ENCODE measurements at regions not wholly inside any gene's neighbourhood (a gene's known extent, or its start where the extent isn't known, plus 50 kb on each side); places are given as distances from the start of the nearest gene placed in this dataset.
A peak's percentile ranks its signal among the peaks of the same experiment; 100 is the strongest.

DNA sequence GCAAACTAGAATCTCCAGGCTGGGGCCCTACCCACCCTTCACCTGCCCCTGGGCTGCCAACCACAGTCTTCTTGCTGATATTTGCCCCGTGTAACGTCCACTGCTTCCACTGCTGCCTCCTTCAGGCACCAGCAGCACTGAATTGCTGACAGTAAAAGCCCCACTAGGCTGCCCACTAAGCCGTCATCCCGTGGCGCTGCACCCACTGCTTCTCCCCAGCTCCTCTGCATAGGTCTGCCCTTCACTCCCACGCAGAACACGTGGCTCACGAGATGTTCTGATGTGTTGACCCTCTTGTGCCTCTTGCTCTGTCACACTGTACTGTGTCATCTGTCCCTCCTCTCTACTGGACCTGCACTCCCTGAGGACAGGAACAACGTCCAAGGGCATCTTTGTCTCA, 86.3 kb upstream of the HIVEP1 start:
- DNase-seq: no peak

DNA sequence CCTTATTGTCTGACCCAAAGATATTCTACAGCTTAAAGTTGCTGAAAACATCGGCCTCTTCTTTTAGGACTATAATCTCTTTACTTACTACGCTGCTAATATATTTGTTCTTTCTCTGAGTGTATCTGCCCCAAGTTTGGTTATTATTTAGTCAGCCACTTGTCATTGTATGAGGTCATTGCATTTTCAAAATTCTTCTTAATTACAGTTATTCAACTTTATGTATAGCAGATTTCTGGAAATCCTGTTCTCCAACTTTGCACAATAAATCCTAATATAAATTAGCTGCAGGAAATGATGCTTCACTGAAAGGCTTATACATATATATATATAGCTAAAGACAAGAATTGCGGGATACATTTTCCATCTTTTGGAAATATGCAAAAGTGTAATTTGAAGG, 88.5 kb upstream of the HIVEP1 start:
- DNase-seq: no peak

DNA sequence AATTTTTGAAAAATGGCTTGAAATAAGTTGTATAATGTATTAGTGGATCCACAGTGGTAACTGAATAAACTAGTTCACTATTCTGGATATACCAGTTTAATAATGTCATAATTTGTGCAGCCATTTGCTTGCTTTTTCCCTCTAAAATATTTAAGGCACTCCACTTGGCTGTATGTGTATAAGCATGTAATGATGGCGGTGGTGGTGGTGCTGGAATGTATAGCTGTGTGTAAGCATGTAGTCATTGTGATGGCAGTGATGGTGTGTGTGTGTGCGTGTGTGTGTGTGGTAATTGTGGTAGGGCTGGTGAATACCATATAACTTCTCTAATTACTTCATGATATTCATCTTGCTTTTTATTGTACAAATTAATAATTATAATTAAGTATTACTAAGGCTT, 89.2 kb upstream of the HIVEP1 start:
- DNase-seq: no peak

DNA sequence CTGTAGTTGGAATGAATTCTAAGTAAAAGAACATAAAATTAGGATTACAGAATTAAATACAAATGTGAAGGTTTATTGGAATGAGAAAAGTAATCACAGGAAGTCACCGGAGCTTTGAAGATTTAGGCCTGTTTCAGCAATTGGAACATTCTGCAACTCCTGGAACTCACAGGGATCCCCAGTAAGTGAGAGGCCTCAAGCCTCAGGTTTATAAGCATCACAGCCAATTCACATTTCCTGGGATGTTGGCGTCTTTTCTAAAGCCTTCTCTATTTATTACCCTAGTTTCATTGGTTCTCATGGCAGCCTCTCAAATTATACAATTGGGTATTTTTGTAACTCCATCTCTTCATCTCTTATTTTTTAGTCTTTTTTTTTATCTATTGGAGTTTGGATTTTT, 90.4 kb upstream of the HIVEP1 start:
- DNase-seq: no peak

DNA sequence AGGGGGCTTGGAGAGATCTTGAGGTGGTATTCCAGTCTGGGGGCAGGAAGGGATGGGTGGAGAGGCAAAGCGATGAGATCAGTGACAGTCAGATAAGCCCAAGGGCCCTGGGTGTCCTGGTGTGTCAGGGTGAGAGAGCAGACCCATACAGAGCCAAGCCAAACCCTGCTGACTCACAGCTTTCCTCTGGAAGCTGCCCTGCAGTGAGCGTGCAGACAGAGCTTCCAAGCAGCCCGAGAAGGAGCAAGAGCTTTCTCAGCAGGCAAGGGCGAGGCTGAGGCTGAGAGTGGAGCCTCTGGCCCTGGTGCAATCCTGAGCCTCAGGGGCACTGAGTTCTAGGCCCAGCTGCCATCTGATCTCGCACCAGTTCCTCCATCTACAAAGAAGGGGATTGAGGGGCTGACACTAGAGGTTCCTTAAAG, 91.1 kb upstream of the HIVEP1 start:
- peak; percentile 66 for DNase-seq

DNA sequence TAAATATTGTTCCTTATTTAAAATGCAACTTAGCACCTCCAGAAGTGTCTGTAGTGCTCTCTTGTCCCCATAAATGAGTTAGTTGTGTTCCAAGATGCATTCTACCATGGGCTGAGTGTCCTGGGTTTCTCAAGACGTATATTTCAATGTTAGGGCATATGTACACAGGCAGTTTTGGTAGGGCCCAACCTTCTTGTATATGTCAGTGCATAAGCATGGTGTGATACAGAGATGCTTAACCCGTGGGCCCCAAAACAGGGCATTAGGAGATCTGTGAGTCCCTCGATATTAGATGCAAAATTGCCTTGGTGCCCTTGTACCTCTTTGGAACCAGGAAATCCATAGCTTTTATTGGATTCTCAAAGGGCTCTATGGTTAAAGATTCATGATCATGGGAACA, 91.5 kb upstream of the HIVEP1 start:
- DNase-seq: no peak

DNA sequence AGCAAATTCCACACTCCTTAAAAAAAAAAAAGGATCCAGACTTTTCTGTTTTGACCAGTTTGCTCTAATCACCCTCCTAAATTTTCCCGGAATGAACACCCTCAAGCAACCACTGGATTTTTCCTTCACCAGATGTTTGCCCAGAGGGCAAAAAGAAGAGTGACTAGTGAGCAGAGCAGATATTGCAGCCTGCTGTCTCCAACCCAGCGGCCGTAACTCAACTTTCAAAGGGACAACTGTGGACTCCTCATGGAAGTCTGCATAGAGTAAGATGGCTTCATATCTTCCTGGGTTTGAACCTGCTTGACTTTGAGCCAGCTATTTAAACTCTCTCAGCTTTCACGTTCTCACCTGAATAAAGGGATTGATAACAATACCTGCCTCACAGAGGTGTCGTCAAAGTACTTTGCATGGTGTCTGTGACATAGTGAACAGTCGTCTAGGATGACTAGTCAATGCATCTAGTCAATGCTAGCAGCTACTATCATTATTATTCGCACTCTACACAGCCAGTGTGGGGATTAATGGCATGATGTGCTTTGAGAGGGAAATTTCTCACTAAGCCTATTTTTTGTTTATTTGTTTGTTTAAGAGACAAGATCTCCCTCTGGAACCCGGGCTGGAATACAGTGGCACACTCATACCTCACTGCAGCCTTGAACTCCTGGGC, 92.2 kb upstream of the HIVEP1 start:
- DNase-seq: no peak

DNA sequence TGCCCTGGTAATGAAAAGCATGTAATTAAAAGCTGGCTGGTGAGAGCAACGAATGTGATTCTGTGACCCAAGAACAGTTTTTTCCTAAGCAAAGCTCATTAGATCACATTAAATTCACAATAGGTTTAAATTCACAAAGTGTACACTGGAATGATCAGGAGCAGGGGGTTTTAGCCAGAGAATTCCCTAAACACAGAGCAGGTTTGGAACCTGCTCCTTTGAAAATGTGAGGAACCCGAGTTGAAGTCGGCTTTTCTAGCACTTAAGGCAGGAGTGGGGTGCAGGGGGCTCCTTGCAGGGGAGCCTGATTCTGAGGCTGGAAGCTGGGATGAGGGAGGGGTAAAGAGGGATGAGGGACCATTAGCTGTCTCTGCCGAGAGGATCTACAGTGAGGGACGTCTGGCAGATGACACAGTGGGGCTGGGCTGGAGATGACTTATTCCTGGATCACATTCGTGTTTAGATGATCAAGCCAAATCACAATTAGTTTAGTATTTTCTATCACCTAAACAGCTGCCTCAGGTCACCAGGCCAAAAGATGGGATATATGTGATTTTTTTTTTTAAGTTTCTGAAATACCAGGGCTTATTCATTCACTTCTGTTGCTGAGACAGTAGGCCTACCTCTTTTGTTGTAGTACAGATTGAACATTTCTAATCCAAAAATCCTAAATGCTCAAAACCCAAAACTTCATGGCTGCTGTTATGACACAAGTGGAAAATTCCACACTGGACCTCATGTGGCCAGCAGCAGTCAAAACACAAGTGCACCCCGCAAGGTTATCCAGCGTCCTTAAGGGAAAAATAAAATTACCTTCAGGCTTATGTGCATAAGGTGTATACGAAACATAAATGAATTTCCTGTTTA, 93.1 kb upstream of the HIVEP1 start:
- no peak for DNase-seq

DNA sequence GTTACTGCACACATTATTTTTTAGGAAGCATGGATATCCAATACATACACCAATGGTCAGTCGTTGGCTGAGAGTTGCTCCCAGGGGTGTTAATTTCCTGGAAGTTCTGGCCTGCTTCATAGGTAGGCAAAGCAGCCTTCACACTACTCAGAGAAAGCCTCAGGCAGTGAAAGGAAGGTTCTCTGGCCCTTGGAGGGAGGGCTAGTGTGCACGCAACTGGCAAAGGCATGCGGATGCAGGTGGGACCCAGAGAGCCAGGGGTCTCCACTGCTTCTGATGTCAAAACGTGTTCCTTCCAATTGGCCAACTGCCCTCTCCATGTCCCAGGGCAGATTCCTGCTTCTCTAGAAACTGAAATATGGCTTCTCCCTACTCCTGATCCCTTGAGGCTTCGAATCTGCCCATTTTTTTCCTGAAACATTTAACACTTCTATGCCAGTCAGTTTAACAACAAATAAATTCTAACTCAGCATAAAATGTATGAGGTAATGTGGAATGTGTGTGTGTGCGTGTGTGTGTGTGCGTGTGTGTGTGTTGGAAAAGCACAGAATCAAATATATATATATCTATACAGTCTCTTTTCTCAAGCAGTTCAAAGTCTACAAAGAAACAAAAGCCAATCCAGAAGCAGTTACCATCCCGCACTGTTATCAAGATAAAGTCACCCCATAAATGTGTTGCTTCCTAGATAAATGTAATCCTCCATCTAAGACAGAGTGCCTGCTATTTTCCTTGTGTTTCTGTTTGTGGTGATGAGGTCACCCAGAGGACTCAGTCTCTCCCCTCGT, 94.0 kb upstream of the HIVEP1 start:
- peak; percentile 63 for DNase-seq

DNA sequence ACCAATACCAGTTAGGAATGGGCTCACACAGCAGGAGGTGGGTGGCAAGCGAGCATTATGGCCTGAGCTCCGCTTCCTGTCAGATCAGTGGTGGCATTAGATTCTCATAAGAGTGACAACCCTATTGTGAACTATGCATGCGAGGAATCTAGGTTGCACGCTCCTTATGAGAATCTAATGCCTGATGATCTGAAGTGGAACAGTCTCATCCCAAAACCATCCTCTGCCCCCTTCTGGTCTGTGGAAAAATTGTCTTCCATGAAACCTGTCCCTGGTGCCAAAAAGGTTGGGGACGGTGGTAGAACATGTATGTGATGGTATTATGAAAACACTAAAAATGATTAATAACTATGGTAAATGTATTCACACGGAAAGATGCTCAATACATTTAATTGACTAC, 99.7 kb upstream of the HIVEP1 start:
- no peak for DNase-seq

DNA sequence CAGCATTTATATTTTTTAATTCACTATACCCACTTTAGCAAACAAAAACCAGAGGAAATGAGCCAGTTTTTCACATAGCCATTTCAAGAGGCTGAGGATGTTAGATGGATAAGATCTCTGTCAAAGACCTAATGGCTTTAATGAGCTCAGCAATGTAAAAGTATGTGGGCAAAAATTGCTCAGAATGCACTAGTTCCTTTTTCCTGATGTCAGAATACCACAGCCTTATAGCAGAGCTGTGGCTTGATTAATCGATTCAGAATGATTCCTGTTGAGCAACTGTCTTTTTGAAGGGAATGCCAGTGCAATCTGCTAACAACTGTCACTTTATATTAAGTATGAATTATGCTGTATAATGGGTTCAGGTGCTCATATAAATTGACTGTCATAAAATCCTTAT, 100.6 kb upstream of the HIVEP1 start:
- DNase-seq: no peak

DNA sequence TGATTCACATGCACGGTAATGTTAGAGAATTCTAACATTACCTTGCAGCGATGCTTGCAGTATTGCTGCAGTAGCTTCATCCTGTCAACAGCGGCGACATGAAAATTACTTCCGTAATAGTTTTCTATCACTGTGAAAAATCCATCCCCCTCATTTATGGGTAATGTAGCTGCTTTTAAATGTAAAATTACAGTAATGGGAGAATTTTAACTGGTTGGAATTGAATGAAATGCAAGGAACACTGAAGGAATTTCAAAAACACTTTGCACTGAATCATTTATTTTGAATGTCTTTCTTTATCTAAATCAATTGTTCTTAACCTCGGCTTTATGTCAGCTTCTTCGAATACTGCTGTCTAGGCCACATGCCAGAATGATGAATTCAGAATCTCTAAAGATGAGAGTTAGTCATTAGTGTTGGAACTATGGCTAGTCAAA, 102.4 kb upstream of the HIVEP1 start:
- no peak for DNase-seq

DNA sequence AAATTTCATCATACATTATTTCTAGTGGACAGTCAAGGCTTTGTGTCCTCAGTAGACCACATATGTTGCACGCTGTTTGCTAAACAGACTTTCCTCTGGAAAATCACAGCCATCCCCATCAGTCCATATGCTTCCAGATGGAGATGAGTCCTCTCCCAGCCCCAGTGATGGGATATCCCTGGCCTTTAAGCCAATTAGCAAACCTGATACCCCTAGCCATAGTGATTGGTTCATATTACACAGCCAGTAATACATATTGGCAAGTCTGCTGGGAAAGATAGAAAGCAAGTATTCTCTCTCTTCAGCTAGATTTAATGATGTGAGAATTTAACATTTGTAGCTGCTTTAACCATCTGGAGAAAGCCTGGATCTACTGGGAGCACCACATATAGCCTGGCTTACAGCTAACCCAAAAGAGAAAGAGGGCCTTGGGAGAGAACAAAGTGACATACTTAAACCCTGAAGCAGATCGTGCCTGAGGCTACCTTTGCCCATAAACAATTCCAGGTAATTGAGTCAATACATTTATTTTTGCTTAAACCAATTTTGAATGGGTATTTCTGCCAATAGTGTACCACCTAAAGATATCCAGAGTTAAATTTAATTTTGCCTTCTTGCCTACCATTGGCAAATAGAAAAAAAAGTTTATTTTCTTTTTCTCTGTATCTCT, 103.5 kb upstream of the HIVEP1 start:
- no peak for DNase-seq

DNA sequence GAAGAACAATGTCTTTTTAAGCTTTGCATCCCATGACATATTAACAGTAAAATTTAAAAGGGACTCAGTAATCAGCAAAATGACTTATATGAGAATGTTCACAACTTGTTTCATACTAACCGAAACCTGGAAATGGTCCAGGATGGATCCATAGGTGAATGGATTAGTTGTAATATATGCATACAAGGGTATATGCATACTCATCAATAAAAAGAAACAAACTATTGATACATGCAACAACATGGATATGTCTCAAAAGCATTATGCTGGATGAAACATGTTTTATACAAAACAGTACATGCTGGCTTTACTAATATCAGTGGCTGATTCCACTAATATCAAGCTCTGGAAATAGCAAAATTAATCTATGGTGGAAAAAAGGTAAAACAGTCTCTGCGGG, 108.5 kb upstream of the HIVEP1 start:
- DNase-seq: no peak

DNA sequence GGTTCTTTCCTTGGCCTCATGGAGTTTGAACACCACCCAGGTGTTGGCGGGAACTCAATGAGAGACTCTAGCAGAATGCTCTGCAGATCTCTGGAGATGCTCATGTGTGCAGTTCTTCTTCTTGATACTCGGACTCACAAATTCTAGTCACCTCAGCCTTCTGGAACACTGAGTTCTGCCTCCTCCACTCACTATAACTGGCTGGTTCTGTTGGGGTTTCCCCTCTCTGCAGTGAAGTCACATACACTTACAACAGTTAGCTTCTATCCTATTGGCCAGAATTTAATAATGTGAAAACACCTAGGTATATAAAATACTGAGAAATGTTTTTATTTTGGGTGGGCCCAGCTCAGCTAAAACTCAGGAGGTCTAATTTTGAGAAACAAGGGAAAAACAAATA, 109.6 kb upstream of the HIVEP1 start:
- DNase-seq: no peak

DNA sequence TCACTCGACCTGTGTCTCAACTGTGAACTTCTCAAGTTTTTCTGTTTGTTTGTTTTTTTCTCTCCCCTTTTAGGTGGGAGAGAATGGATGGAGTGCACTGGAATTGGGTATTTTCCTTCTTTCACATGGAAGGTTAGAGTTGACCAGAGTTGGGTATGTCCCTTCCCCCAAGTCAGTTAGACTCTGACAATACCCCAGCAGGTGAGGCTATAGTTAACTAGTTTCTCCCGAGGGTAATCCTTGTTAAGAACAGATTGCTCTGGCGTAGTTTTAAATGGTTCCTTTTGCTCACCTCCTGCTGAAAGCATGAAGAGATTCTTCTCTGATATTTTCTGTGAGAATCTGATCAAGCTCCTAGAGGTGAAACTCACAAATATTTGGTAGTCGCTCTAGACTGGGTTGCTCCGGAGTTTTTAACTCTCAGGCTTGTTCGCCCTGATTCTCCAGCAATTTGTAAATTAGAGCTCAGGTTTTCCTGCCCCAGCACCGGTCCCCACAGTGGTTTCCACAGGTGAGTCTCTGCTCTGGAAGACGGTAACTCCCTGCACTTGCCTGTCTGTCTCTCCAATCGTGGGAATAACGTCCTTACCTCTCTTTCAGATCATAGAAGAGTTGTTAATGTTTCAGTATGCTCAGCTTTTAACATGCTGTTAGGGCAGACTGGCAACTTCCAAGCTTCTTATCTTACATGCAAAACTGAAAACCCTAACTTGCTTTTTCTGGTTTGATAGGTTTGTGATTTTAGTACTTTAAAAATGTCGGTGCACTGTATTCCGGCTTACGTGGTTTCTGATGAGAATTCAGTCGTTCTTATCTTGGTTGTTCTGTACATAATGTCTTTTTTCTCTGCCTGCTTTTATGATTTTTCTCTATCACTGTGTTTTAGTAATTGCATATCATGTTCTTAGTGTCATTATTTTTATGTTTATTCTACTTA, 111.2 kb upstream of the HIVEP1 start:
- no peak for DNase-seq

DNA sequence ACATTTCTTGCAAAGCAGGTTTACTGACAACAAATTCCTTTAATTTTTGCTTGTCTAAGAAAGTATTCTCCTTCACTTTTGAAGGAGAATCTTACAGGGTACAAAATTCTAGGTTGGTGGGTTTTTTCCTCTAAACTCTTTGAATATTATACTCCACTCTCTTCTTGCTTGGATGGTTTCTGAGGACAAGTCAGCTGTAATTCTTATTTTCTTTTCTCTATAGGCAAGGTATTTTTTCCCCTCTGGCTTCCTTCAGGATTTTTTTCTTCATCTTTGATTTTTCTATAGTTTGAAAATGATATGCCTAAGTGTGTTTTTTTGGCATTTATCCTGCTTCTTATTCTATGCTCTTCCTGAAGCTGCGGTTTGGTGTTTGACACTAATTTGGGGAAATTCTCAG, 112.5 kb upstream of the HIVEP1 start:
- no peak for DNase-seq

DNA sequence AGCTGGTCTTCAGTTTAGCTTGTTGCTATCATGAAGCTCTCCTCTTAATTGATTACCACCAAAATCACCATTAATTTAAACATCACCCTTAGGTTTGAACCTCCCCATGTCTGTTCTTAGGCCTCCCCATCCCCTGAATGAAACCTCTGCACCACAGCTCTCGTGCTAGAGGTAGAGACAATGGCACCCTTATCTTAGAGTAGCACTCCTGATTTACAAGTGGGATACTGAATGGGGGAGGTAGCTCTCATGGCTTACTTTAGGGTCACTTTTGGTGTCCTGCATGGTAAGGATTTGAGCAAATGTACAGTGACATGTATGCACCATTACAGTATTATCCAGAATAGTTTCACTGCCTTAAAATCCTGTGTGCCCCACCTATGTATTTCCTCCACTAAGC, 115.6 kb upstream of the ADTRP start:
- DNase-seq: no peak

DNA sequence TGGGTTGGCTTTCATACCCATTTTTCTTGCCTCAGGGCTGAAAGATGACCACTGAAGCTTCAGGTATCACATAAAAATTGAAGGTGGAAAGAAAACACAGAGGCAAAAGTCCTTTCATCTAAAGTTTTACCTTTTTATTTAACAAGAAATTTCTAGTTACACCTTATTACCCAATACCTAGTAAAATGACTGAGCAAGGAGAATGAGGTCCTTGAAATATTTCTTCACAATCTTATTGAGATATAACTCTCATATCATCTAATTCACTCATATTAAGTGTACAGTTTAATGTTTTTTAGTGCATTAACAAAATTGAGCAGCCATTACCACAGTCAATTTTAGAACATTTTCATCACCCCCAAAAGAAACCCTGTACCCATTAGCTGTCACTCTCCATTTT, 112.9 kb upstream of the ADTRP start:
- no peak for DNase-seq

DNA sequence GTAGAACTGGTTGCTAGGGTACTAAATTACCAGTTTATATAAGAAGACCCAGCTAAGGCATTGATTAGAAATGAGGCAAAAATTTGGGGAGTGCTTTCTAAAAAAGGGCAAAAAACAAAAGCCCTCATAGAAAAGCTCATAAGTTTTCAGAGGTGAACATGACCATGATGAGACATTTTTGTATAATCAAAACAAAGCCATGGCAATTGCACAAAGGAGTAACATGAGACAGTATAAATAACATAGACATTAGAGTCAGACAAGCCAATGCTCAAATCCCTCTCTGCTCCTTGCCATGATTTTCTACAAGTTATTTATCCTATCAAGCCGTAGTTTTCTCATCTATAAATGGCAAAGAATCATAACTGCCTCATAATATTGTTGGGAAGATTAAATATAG, 112.2 kb upstream of the ADTRP start:
- no peak for DNase-seq

DNA sequence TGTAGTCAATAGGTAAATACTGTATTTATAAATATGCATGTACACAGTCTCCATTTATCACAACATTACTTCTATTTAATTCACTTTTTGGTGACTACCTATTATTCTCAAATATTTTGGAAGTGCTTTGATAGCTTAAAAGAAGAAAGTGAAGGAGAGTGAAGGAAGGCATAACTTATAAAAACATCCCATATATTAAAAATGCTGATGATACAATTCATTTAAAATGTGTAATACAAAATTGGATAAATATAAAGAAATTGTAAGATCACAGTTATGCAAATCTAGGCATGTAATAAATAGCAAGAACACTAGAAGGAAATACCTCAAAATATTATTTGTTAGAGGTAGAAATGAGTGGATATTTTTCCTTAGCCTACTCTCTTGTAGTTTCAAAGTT, 111.6 kb upstream of the ADTRP start:
- no peak for DNase-seq

DNA sequence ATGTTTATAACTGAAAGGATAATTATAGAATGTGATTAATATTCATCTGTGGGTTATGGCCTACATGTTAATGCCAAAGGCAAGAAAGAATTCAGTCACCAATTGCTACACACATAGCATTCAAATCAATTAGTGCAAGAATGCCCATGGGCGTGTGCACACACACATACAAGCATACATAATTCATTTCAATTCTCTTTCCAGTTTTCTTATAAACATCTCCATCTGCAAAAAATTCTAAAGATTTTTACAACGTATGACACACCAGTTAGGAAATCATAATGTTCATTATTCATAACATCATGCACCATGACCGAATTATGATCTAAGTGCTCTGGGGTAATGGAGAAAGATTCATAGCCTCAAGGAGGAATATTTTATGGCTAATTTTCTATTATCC, 111.0 kb upstream of the ADTRP start:
- no peak for DNase-seq
